Neuronal stem cell (in vitro differentiated cells): ENCODE measurements at regions not wholly inside any gene's neighbourhood (a gene's known extent, or its start where the extent isn't known, plus 50 kb on each side); places are given as distances from the start of the nearest gene placed in this dataset.
"Not testable (repeated sequence)": the region's sequence is repeated elsewhere in the genome, so short reads cannot be mapped to it uniquely, and the experiment has no call there.

ENCODE experiments used
- DNase-seq: peaks from one replicate; pipeline ENCODE4 v3.0.0-alpha.2; 2013; ENCODE audit warnings: low spot score
- H2AFZ ChIP-seq: one replicate; pipeline ENCODE4 v1.6.1; 2013; ENCODE audit warnings: mild to moderate bottlenecking, low read length, inconsistent platforms
- H2AK5ac ChIP-seq: 2 replicates; pipeline ENCODE4 v1.6.1; 2013; ENCODE audit warnings: low read depth, mild to moderate bottlenecking, inconsistent platforms, low read length, moderate library complexity, mixed read lengths
- H2BK120ac ChIP-seq: 2 replicates; pipeline ENCODE4 v1.6.1; 2013; ENCODE audit warnings: low read depth, mild to moderate bottlenecking, inconsistent platforms, low read length, moderate library complexity, mixed read lengths
- H2BK12ac ChIP-seq: one replicate; pipeline ENCODE4 v1.6.1; 2013; ENCODE audit warnings: low read length, inconsistent platforms
- H2BK15ac ChIP-seq: 2 replicates; pipeline ENCODE4 v1.6.1; 2013; ENCODE audit warnings: mild to moderate bottlenecking, low read length, inconsistent platforms, mixed read lengths
- H2BK5ac ChIP-seq: one replicate; pipeline ENCODE4 v1.6.1; 2013; ENCODE audit warnings: inconsistent platforms, mild to moderate bottlenecking, low read length, moderate library complexity
- H3K14ac ChIP-seq: one replicate; pipeline ENCODE4 v1.6.1; 2013; ENCODE audit warnings: low read length, inconsistent platforms
- H3K18ac ChIP-seq: 2 replicates; pipeline ENCODE4 v1.6.1; 2013; ENCODE audit warnings: low read length, inconsistent platforms
- H3K23ac ChIP-seq: 2 replicates; pipeline ENCODE4 v1.6.1; 2013; ENCODE audit warnings: low read depth, mild to moderate bottlenecking, mixed read lengths, low read length, inconsistent platforms; ENCODE audit not compliant: poor library complexity
- H3K27ac ChIP-seq: replicated peaks from 3 replicates; pipeline ENCODE4 v1.5.1; 2013; ENCODE audit warnings: low read length, inconsistent platforms
- H3K27me3 ChIP-seq, 3 experiments: 2 replicates each; pipeline ENCODE4 v1.6.1; 2013; ENCODE audit warnings: low read length in 3 of 3, mild to moderate bottlenecking in 2 of 3, inconsistent platforms in 1 of 3, low read depth in 1 of 3, mixed read lengths in 1 of 3, moderate library complexity in 1 of 3; ENCODE audit not compliant: control insufficient read depth in 3 of 3, insufficient read depth in 3 of 3
- H3K36me3 ChIP-seq, 2 donors: replicated peaks in 1 of 2; 2 replicates each; pipeline ENCODE4 v1.6.1; 2013; ENCODE audit warnings: low read length in 2 of 2; ENCODE audit not compliant: control insufficient read depth in 2 of 2, insufficient read depth in 2 of 2
- H3K4ac ChIP-seq: 2 replicates; pipeline ENCODE4 v1.6.1; 2013; ENCODE audit warnings: inconsistent platforms, mild to moderate bottlenecking, low read length, moderate library complexity
- H3K4me1 ChIP-seq, 2 donors: 1 replicate in 1 of 2; 2 replicates in 1 of 2; pipeline ENCODE4 v1.6.1; 2013; ENCODE audit warnings: low read length in 2 of 2, low read depth in 1 of 2; ENCODE audit not compliant: control insufficient read depth in 2 of 2, insufficient read depth in 1 of 2
- H3K4me2 ChIP-seq: one replicate; pipeline ENCODE4 v1.6.1; 2013; ENCODE audit warnings: mild to moderate bottlenecking, low read length, inconsistent platforms; ENCODE audit not compliant: insufficient read depth, poor library complexity, severe bottlenecking
- H3K4me3 ChIP-seq, 2 donors: 2 replicates each; pipeline ENCODE4 v1.5.1; 2013; ENCODE audit warnings: low read length in 2 of 2, mild to moderate bottlenecking in 2 of 2, inconsistent platforms in 1 of 2, moderate library complexity in 1 of 2
- H3K79me1 ChIP-seq: one replicate; pipeline ENCODE4 v1.6.1; 2013; ENCODE audit warnings: low read depth, mild to moderate bottlenecking, inconsistent platforms, low read length, moderate library complexity
- H3K9ac ChIP-seq: one replicate; pipeline ENCODE4 v1.6.1; 2013; ENCODE audit warnings: mild to moderate bottlenecking, low read depth, low read length, inconsistent platforms; ENCODE audit not compliant: poor library complexity
- H3K9me3 ChIP-seq, 2 donors: replicated peaks in 1 of 2; 2 replicates each; pipeline versions ENCODE3 to v1.6.1; 2013; ENCODE audit warnings: low read length in 2 of 2, mild to moderate bottlenecking in 2 of 2, inconsistent platforms in 1 of 2, low read depth in 1 of 2, mixed read lengths in 1 of 2, moderate library complexity in 1 of 2; ENCODE audit not compliant: control insufficient read depth in 2 of 2, insufficient read depth in 1 of 2
- H4K8ac ChIP-seq: one replicate; pipeline ENCODE4 v1.6.1; 2013; ENCODE audit warnings: low read depth, mild to moderate bottlenecking, inconsistent platforms, low read length, moderate library complexity
- H4K91ac ChIP-seq: one replicate; pipeline ENCODE4 v1.6.1; 2013; ENCODE audit warnings: low read length, low read depth, mild to moderate bottlenecking, inconsistent platforms; ENCODE audit not compliant: poor library complexity
- WGBS, 2 donors: extraction: QIAGEN DNeasy Blood & Tissue Kit; methylation state at CpG; one replicate each; pipeline ENCODE4 v1.1.7; 2013; ENCODE audit warnings: missing lambda C conversion rate in 2 of 2, mixed read lengths in 1 of 2; ENCODE audit not compliant: insufficient read length in 2 of 2, insufficient replicate concordance in 1 of 2; ENCODE audit errors: extremely low coverage in 2 of 2; 5-methylcytosine and 5-hydroxymethylcytosine counted together

DNA sequence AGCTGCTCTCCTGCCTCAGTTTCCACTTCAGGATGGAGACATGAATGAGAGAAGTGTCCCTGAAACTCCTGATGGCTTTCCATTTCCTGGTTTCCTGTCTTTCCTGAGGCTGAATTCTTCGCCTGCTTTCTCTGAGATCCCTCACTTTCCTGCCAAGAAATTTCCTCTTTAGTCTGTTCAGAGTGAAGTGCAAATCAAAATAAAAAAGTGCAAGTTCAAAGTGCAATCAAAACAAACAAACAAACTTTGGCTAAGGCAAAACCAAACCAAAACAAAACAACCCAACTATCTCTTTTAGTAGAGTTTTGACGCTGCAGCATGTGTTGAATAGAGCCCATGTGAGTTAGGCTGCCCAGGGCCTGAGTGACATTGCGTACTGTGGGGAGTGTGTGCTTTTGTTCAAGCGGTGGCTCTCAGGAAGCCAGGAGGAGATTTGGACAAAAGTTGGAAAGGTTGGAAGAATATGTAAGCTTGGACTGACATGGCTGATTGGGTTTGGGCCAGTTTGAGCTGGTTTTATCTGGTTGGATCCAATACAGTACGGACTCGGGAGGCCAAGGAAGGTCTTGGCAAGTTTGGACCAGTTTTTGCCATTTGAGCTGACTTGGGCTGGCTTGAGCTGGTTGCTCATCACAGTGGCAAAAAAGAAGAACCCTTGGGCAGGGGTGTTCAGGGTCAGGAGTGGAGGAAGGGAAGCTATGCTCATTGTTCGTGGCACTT, 61.1 kb upstream of the TINAGL1 start:
- Histone ChIP-seq H3K4me1 (no peaks in the 10 kb centered on the region), H3K4ac (no peak overlapping the region), H2AK5ac (no peak overlapping the region), H3K4me2 (no peak overlapping the region), H3K18ac (no peak overlapping the region), H3K9ac (no peak overlapping the region), H2AFZ (peak overlapping the region; percentile 57), H3K14ac (no peak overlapping the region), H4K8ac (no peak overlapping the region), H3K27ac (no peak overlapping the region), H2BK15ac (no peak overlapping the region), H3K9me3 (no peaks in the 10 kb centered on the region), H3K23ac (no peak overlapping the region), H3K27me3 (no peaks in the 10 kb centered on the region), H2BK5ac (no peak overlapping the region), H3K79me1 (no peaks in the 10 kb centered on the region), H2BK120ac (no peak overlapping the region), H2BK12ac (no peak overlapping the region), H3K4me3 (peak overlapping the region in 1 of 2 donors; percentile 45), H3K36me3 (no peaks in the 10 kb centered on the region), H4K91ac (no peak overlapping the region)
- no CpG with 5 or more reads among the region's 7 CpGs for WGBS, 2 donors
- DNase-seq, result no peak

DNA sequence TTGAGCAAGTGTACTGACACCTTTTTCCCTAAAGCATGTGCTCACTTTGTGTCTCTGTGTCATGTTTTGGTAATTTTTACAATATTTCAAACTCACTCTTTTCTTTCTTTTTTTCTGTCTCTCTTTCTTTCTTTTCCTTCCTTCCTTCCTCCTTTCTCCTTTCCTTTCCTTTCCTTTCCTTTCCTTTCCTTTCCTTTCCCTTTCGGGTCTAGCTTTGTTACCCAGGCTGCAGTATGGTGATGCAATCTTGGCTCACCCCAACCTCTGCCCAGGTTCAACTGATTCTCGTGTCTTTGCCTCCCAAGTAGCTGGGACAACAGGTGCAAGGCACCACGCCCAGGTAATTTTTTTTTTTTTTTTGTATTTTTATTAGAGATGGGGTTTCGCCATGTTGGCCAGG, 60.4 kb upstream of the TINAGL1 start:
- no CpG with 5 or more reads among the region's 4 CpGs for WGBS, 2 donors
- Histone ChIP-seq H2BK5ac (no peak overlapping the region), H2AFZ (no peak overlapping the region), H2BK12ac (no peak overlapping the region), H3K79me1 (no peaks in the 10 kb centered on the region), H4K8ac (no peak overlapping the region), H2BK15ac (no peak overlapping the region), H3K4me2 (no peak overlapping the region), H3K18ac (no peak overlapping the region), H2BK120ac (no peak overlapping the region), H3K23ac (no peak overlapping the region), H3K9me3 (no peaks in the 10 kb centered on the region), H3K4me1 (no peaks in the 10 kb centered on the region), H3K27ac (no peak overlapping the region), H3K4me3 (no peak overlapping the region), H3K36me3 (no peaks in the 10 kb centered on the region), H3K9ac (no peak overlapping the region), H2AK5ac (no peak overlapping the region), H3K14ac (no peak overlapping the region), H4K91ac (no peak overlapping the region), H3K27me3 (no peaks in the 10 kb centered on the region), H3K4ac (no peak overlapping the region)
- no peak for DNase-seq

DNA sequence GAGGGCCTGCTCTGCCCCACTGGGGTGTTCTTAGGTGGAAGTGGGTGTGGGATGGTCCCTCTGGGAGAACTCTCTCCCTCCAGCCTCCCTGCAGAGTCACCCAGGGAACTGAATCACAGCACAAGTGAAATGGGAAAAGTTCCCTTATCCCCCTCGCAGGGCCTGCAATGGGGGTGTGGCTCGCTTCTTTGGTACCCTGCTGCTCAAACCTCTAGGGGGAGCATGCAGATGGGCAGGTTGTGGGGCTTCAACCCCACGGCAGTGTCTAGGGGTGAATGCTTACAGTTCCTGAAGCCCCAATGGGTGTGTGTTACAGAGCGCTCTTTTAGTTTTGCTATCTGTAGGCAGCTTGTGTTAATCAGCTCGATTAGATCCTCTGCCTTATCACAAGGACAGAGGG, 59.0 kb upstream of the TINAGL1 start:
- Histone ChIP-seq H2AFZ (no peak overlapping the region), H2BK15ac (no peak overlapping the region), H4K8ac (no peak overlapping the region), H3K23ac (no peak overlapping the region), H2BK120ac (no peak overlapping the region), H3K9ac (no peak overlapping the region), H3K4me2 (no peak overlapping the region), H2AK5ac (no peak overlapping the region), H3K27me3 (no peaks in the 10 kb centered on the region), H4K91ac (no peak overlapping the region), H2BK12ac (no peak overlapping the region), H3K18ac (no peak overlapping the region), H2BK5ac (no peak overlapping the region), H3K4me1 (no peaks in the 10 kb centered on the region), H3K9me3 (no peaks in the 10 kb centered on the region), H3K4me3 (no peak overlapping the region), H3K14ac (no peak overlapping the region), H3K4ac (no peak overlapping the region), H3K79me1 (no peaks in the 10 kb centered on the region), H3K27ac (no peak overlapping the region), H3K36me3 (no peaks in the 10 kb centered on the region)
- no CpG with 5 or more reads among the region's 5 CpGs for WGBS, 2 donors
- DNase-seq, result no peak

DNA sequence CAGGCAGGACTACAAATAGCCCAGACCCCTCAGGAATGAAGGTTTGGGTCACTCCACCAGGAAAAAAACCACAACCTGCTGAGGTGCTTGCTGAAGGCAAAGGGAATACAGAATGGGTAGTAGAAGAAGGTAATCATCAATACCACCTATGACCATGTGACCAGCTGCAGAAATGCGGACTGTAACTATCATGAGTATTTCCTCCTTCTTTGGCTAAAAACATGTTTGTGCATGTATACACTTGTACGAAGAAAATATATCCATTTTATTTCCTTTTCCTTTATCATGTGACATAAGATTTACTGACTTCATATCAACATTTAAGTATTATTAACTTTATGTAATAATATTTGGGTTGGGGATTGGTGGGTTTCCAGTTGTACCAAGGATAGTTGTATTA, 58.3 kb upstream of the TINAGL1 start:
- not testable (repeated sequence) for H3K27me3 ChIP-seq, H4K8ac ChIP-seq, H3K23ac ChIP-seq, H3K18ac ChIP-seq, H2BK12ac ChIP-seq, H3K79me1 ChIP-seq, H3K4me3 ChIP-seq, H3K4me2 ChIP-seq, H2BK120ac ChIP-seq, H3K27ac ChIP-seq, H2BK5ac ChIP-seq, H2BK15ac ChIP-seq, H3K36me3 ChIP-seq, H2AK5ac ChIP-seq, H3K9me3 ChIP-seq, H3K9ac ChIP-seq, H3K4me1 ChIP-seq, H2AFZ ChIP-seq, H3K14ac ChIP-seq, DNase-seq, H3K4ac ChIP-seq, H4K91ac ChIP-seq
- no CpG with 5 or more reads among the region's 2 CpGs for whole genome bisulfite sequencing, 2 donors
